DMS114 treated with DMSO at 0.1 percent for 48 hours (cell line): ENCODE measurements at regions not wholly inside any gene's neighbourhood (a gene's known extent, or its start where the extent isn't known, plus 50 kb on each side); places are given as distances from the start of the nearest gene placed in this dataset.

ENCODE experiments used
- DNase-seq: peaks from one replicate; lab custom pipeline; 2025; ENCODE audit not compliant: unreplicated experiment; lab: John Stamatoyannopoulos, UW

DNA sequence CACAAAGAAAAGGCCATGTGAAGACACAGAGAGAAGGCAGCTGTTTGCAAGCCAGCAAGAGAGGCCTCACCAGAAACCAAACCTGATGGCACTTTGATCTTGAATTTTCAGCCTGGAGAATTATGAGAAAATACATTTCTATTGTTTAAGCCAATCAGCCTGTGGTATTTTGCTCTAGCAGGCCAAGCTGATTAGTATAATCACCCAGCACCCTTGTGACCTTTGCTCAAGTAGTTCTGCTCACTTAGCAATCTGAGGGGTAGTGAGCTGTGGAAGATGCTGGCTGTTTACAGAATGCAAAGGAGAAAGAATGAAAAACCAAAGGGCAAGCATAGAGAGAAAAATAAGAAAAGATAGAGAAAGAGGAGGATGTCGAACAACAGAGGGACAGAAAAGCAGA, 396.4 kb upstream of the BOD1L1 start:
- no peak for DNase-seq

DNA sequence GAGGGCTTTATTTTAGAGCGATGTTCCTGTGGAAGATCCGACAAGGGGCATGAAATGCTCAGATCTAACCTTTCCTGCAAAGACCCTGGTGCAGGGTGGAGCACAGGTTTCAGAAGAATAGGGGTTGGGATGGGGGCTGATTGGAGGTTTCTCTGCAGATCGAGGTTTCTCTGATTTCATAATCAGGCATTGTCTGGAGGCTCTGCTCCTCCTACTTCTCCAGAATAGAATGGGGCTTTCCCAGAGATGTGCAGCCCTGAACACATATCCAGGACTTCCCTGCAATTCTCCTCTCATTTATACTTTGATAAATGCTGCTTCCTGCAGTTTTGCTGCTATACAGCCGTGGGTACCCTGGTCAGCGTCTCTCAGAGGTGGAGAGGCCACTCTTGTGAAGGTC, 397.6 kb upstream of the BOD1L1 start:
- DNase-seq: no peak

DNA sequence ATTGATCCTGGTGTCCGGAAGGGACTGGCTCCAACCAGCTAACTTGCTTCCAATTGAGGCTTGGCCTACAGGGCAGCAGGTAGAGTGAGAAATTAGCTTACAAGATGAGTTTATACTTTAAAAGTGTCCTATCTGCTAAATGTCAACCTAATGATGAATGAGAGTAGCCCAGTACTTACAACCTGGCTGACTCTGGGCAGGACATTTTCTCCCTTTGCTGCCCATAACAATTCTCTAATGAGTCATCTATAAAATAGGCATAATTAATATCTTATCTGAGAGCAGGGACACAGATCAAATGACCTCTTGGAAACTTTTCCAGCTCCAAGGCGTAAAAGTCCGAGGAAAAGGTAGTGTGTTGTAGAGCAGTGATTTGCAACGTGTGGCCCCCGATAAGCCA, 398.4 kb upstream of the BOD1L1 start:
- DNase-seq: no peak

DNA sequence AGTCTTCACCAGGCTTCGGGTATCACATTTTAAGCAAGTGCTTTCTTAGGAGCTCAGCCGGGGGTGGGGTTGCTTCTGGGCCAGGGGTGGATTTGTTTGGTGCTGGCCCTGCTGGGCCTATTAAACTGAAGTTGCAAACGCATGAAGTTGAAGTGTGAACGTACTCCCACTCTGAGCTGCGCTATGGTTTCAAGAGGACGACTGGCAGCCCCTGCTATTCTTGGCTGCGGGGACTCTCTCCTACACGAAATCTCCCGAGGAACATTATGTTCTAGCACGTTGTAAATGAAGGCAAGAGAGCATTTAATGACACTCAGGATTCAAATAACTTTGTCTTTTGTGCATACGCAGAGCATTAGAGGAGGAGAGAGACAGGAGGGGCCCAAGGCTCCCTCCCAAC, 401.3 kb upstream of the BOD1L1 start:
- DNase-seq: no peak

GRCh38 chr4:14035076-14035475, 407.6 kb upstream of the BOD1L1 start:
- DNase-seq: no peak

GRCh38 chr4:14043203-14043602, 415.7 kb upstream of the BOD1L1 start:
- no peak for DNase-seq

GRCh38 chr4:14046642-14047041, 419.1 kb upstream of the BOD1L1 start:
- no peak for DNase-seq

GRCh38 chr4:14047840-14048239, 420.3 kb upstream of the BOD1L1 start:
- no peak for DNase-seq

DNA sequence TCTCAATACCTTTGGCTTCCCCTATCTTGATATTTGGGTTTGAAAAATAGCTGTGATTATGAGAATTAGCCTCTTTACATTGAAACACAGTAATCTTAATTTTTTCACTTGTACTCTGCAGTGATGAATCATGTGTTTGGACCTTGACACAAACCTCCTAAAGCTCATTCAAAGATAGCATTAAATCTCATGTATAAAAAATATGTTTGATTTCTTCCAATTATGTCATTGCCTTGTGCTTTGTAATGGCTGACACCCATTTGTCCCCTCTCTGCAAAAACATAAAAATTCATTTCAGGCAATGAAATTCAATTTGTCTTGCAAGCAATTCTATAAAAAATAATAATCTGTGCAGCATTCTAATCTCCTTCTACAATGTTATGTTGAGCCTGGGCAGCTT, 422.4 kb upstream of the BOD1L1 start:
- DNase-seq: no peak

- DNase-seq: no peak
These were observed 425.8 kb upstream of the BOD1L1 start for GRCh38 chr4:14053291-14053690.

- DNase-seq: no peak
These were observed 426.9 kb upstream of the BOD1L1 start for GRCh38 chr4:14054391-14054790.

DNA sequence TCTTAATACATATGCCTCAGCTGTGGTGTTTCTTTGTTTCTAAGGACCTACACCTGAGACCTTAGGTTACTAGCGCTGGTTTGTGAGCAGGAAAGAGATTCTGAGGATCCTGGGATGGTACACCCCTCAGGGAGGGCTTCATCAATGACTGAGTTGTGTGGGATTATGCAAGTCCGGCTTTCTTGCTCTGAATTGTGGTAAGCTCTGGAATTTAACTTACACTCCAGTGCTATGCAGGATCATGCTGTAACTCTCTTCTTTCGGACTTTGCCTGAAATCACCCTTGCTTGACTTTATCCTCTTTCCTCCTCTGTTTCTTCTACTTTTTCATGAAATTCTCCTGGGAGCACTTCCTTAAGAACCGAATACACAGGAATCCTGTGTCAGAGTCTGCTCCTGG, 431.5 kb upstream of the BOD1L1 start:
- DNase-seq: no peak

- no peak for DNase-seq
These were observed 437.5 kb upstream of the BOD1L1 start for GRCh38 chr4:14064984-14065383.

DNA sequence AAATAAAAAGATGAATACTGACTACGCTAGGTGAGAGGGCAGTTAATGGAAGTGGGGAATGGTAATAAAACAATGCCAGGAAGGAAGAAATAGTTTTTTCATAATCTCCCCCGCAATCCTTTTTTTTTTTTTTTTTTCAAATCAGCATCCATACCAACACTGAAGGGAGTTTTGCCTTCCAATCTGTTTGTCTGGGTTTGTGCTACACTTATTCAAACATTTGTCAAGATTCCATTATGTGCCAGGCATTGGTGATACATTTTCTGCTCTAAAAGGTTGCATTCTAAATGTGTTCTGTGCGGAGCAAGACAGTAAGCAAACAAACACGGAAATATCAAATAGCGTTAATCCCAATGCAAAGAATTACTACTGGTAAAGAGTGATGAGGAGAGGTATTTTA, 437.9 kb upstream of the BOD1L1 start:
- no peak for DNase-seq

- no peak for DNase-seq
These were observed 439.5 kb upstream of the BOD1L1 start for GRCh38 chr4:14066979-14067378.

DNA sequence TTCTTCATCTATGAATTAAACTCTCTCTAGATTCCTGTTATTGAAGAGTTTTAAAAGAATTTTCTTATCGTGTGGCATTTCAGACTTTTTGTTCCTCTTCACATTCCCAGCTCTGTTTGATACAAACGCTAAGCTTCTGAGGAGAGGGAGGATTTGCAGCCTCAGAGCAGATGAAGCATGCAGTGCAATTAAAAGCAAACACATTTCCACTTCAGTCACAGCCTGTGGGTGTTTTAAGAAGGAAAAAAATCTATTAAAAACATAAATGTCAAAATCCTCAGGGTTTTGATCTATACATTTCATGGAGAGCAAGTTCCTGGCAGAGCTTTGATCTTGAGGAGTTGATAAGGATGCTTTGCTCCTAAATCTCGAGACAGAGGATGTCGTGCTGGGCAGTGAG, 442.4 kb upstream of the BOD1L1 start:
- DNase-seq: no peak

DNA sequence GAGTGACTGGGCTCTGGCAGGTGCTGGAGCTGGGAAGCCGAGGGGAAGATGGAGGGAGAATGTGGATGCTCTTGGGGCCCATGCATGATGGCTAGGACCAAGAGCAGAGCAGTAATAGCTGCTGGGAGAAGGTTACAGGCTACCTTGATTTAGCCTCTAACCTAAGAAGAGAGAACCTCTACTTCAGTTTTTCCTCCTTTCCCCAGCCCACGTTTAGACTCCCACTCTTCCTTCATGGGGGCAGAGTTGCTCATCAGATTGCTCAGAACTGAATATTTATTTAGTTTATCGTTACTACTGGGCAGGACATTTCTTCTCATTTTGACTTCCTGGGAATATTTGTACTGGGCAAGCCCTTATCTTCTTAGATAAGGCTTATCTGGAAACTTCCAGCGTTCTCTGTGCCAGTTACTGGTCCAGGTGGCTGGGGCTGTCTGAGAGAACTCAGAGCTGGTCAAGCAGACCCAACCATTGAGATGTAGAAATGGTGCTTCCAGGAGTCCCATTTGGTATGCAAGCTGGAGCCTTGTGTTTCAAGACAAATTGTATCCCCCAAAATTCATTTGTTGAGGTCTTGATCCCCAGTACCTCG, 442.9 kb upstream of the BOD1L1 start:
- DNase-seq: no peak

- no peak for DNase-seq
These were observed 445.0 kb upstream of the BOD1L1 start for GRCh38 chr4:14072506-14072905.

DNA sequence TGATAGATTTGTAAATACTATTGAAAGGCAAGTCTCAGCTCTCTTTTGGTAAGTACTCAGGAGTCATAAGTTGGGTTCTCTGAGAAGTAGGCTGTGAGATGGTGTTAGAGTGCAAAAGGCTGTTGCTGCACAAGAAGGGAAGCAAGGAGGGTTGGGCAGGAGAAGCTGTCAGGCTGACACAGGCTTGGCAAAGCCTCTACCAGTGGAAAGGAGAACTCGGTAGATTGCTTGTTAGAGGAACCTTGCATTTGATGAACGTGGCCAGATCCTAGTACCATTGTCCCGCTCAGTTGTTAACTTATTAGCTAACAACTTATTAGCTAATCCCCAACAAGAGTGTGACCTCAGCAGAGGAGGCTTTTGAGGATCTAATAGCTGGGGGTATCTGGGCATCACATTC, 449.3 kb upstream of the BOD1L1 start:
- DNase-seq: no peak

DNA sequence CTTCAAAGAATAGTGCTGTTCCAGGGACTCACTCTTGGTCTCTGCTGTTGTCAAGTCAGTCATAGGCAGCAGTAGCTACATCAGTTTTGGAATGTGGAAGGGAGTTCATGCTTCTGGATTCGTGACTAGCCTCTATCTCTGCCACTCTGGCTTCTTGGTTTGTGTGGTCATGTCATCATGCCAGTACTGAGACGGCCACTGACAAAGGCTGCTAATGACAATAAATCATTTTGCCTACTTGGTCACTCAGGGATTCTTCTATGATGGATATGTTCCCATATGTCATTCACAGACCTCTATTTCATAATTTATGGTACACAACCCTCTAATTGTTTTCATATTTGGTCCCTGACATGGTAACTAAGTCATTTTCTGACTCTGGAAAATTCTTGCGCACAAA, 450.8 kb upstream of the BOD1L1 start:
- DNase-seq: no peak

DNA sequence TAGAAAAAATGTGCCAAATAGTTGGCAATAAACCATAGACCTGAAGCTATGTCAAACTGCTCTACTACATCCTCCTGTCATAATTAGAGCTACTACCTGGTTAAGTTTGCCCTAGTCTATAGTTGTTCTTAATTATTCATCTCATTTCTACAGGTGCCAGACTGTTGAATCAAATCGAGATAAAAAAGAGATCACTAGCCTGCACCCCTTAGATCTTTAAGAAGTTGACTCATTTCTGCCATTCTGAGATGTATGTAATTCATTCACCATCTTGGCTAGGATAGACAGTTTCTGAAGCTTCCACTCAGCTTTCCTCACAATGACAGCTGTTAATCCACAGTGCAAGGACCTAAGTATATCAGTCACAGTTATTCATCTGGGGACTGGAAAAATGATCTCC, 452.1 kb upstream of the BOD1L1 start:
- no peak for DNase-seq

GRCh38 chr4:14083150-14083549, 455.6 kb upstream of the BOD1L1 start:
- DNase-seq: no peak

DNA sequence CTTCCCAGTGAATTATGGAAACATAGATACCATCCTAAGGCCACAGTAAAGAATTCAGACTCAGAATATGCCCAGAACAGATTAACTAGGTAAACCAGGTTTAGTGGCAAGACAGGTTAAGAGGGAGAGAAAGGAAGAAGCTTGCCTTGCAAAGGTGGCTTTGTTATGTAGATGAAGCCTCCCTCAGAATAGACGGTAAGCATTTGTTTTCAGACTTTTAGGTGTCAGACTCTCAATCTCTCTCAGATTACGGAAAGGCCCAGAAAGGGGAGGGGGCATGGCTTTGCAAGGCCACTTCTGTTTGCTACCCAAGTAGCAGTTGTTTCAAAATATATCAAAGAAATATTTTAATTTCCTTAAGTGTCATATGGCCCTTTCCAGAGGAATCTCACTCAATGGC, 457.1 kb upstream of the BOD1L1 start:
- no peak for DNase-seq

DNA sequence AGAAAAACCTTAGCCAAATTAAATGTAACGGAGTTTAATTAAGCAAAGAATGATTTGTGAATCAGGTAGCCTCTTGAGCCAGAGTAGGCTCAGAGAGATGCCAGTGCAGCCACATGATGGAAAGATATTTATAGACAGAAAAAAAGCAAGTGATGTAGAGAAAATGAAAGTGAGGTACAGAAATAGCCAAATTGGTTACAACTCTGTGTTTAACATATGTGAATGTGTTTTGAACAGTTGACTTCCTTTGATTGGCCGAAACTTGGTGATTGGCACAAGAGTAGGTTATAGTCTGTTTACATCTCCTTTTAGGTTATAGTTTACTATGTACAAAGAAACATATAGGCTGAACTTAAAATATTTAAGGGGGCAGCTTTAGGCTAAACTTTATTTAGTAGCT, 459.9 kb upstream of the BOD1L1 start:
- DNase-seq: no peak
